Activated naive CD4-positive, alpha-beta T cell treated with anti-CD3 and anti-CD28 coated beads, Interleukin-2, amount 50 U/mL, for 72 hours (primary cell): ENCODE measurements at regions not wholly inside any gene's neighbourhood (a gene's known extent, or its start where the extent isn't known, plus 50 kb on each side); places are given as distances from the start of the nearest gene placed in this dataset.

Experiments used
- ATAC-seq, 2 donors: fragments of 150-1000 bp; cut with Tn5 transposase; 2 replicates each; pipeline ENCODE4 v1.10.0; 2021; ENCODE audit warnings: mild to moderate bottlenecking in 2 of 2, moderate library complexity in 2 of 2
- DNase-seq, 2 donors: peaks; one replicate each; pipeline ENCODE4 v3.0.0; 2021 to 2022; ENCODE audit warnings: low spot score in 2 of 2
- H3K27ac Mint-ChIP-seq, 2 donors: one replicate each; pipeline ENCODE4 v1.8.0; 2022; ENCODE audit warnings: mild to moderate bottlenecking in 2 of 2, mixed read lengths in 2 of 2
- H3K36me3 Mint-ChIP-seq, 2 donors: one replicate each; pipeline ENCODE4 v1.8.0; 2022; ENCODE audit warnings: mixed read lengths in 2 of 2
- H3K9me3 Mint-ChIP-seq, 2 donors: one replicate each; pipeline ENCODE4 v1.8.0; 2022; ENCODE audit warnings: mixed read lengths in 2 of 2

DNA sequence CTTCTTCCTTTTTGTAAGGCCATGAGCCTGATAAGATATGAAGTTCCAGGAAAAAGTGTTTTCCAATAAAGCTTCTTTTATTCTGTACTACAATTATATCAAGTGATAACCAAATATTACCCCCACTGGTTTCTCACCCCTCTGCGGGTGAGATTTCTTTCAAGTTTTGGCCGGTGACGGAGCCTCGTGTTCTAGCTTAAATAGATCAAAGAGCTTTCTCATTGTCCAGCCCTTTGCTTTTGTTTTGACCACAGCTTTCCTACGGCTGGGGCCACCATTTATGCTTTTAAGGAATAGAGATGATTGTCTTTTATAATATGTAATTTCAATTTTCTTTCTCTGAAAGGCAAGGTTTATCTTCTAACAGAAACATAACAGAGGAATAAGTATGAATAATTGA is 196.7 kb upstream of the MTPN start:
- Mint-ChIP-seq H3K9me3 (no peaks in the 10 kb centered on the region), H3K36me3 (no peaks in the 10 kb centered on the region), H3K27ac (no peak overlapping the region)
- ATAC-seq (no peak), DNase-seq (no peak)

DNA sequence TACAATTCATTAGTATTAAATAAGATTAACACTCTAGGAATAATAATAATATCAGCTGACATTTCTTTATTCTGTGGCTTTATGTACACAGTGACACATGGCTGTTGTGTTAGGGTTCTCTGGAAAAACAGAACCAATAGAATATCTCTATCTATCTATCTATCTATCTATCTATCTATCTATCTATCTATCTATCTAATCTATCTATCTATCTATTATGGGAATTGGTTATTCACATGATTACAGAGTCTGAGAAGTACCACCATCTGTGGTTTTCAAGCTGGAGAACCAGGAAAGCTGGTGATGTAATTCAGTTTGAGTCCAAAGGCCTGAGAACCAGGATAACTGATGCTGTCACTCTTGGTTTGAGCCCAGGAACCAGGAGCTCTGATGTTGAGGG is 194.1 kb upstream of the MTPN start:
- Mint-ChIP-seq H3K27ac (no peak overlapping the region), H3K9me3 (no peaks in the 10 kb centered on the region), H3K36me3 (no peaks in the 10 kb centered on the region)
- DNase-seq (no peak), ATAC-seq (no peak)

DNA sequence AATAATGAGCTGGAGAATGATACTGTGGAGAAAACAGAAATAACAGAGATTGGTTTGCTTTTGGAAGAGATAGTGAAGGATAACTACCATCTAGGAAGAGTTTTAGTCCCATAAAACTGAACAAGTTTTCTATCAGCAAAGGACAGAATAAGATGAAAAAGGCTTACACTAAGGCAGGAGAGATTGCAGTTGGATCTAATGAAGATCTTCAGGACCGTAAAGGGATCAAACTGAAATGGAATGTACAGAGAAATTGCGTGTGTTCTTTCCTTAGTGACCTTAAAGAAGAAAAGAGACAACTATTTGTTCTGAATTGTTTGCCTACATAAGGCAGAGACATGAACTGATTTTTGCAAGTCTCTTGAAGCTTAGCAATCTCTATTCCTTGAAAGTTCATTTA is 191.7 kb upstream of the MTPN start:
- ATAC-seq (no peak), DNase-seq (no peak)
- Mint-ChIP-seq H3K36me3 (no peaks in the 10 kb centered on the region), H3K27ac (no peak overlapping the region), H3K9me3 (no peaks in the 10 kb centered on the region)

DNA sequence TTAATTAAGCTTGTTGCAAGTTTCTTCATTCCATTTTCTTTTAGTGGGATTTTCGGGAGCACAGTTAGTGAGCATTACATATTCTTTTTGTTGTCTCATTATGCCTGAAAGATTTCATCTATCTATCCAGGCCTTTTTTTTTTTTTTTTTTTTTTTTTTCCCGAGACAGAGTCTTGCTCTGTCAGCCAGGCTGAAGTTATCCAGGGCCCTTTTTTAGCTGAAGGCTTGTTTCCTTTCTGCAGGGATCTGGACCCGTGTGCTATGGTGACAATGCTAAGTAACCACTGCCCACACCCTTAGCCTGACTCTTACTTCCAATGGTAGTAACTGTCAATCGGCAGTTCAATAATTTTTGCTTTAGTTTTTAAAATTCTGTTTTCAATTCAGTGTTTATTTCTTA is 190.8 kb upstream of the MTPN start:
- Mint-ChIP-seq H3K36me3 (no peaks in the 10 kb centered on the region), H3K9me3 (no peaks in the 10 kb centered on the region), H3K27ac (no peak overlapping the region)
- ATAC-seq (no peak), DNase-seq (no peak)

DNA sequence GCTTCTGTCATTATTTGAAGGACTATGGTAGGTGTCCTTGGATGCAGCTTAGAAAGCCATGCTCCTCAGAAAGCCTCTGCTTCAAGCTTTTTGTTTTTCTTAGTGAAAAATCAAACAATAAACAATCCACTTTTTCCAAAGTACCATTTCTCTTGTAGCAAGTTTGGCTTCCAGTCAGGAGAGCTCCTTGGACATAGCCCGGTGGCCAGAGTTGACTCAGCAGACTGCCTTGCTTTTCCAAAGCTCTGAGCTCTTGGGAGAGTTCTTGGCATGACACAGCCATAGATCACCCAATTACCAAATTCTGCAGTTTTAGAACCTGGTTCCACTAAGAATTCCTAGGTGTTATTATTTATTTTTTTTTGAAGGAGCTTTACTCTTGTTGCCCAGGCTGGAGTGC is 189.4 kb upstream of the MTPN start:
- no peak for DNase-seq
- Mint-ChIP-seq H3K9me3 (no peaks in the 10 kb centered on the region), H3K36me3 (no peaks in the 10 kb centered on the region), H3K27ac (no peak overlapping the region)
- no peak for ATAC-seq

DNA sequence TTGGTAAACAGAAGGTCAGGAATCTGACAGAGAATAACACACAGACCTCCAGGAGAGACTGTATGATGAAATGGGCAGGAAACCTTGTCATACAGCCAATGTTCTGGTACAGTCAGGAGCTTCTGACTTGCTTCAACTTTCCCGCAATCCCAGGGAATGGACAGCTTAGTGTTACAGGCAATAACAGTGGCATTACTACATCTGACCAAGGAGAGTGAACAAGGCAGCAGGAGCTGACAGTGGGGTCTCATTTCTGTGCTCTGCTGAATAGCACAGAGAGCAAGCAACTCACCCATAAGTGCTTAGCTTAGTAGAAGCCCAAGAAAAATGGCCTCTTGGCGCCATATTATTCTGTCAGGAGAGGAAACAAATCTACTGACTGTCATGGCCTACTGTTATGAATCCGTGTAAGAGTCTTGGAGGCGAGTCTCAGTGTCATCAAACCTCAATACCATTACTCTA is 186.2 kb upstream of the MTPN start:
- no peak for ATAC-seq
- DNase-seq, result no peak
- Mint-ChIP-seq H3K27ac (no peak overlapping the region), H3K9me3 (no peaks in the 10 kb centered on the region), H3K36me3 (no peaks in the 10 kb centered on the region)

DNA sequence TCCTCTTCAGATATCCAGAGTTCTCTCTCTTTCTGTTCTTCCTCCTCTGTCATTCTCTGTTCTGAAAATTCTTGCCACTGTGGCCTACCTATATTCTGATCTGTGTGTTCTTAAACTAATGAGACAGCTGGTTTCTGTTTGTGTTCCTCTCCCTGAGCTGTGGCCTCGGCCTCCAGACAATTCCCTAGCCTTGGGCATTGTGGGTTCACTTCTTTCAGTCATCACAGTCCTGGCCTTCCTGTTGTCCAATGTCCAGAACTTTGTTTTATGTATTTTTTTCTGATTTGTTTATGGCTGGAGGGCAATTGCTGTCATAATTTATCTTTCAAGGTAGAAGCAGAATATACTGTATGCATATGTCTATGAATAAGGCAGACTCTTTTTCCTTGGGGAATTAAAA is 173.2 kb upstream of the MTPN start:
- no peak for DNase-seq
- H3K9me3 Mint-ChIP-seq, result no peaks in the 10 kb centered on the region
- no peaks in the 10 kb centered on the region for H3K36me3 Mint-ChIP-seq
- no peak overlapping the region for H3K27ac Mint-ChIP-seq
- no peak for ATAC-seq

DNA sequence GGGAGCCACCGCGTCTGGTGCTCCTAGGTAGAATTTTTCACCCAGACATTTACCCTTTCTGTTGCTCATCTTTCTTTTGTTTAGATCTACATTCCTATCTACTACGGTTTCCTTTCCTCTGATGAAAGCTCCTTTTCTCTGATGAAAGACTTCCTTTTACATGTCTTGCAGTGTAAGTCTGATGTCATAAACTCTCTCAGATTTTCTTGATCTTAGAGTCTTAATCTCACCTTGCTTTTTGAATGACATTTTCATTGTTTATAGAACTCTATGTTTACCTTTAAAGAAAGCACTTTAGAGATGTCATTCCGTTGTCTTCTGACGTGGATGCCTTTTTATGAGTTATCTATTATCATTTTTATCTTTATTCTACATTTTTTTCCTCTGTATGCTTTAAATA is 171.8 kb upstream of the MTPN start:
- H3K36me3 Mint-ChIP-seq, result no peaks in the 10 kb centered on the region
- no peaks in the 10 kb centered on the region for H3K9me3 Mint-ChIP-seq
- H3K27ac Mint-ChIP-seq, result no peak overlapping the region
- ATAC-seq (no peak), DNase-seq (no peak)

DNA sequence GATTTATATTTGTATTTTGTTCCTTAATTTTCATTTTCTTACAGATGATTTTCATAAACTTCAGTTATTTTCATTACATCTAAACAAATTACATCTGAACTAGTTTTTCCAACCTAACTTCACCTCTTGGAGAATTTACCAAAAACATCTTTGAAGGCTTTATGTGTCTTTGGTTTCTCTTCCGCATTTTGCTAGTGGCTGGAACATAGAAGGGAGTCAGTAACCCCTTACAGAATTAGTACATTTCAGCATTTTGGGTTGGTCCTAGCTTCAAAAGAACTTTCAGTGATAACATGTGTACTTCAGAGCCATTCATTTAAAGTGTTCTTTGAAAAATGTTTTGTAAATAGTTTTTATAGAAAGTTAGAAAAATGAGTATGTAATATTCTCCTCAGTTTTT is 169.8 kb upstream of the MTPN start:
- DNase-seq, result no peak
- H3K36me3 Mint-ChIP-seq, result no peaks in the 10 kb centered on the region
- ATAC-seq, result no peak
- no peak overlapping the region for H3K27ac Mint-ChIP-seq
- H3K9me3 Mint-ChIP-seq, result no peaks in the 10 kb centered on the region

DNA sequence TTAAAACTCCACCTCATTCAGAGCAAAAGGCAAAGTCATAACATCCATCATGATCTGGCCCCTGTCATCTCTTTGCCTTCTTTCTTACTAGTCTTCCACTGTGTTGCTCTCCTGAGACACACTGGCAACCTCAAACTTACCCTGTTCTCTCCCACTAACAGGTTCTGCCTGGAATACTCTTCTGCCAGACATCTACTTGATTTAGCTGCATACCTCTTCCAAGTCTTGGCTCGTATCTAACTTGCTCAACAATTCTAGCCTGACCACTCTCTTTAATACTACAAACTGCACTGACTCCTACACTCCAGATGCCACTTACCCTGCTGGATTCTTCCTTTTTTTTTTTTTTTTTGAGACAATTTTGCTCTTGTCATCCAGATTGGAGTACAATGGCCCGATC is 167.0 kb upstream of the MTPN start:
- Mint-ChIP-seq H3K9me3 (no peaks in the 10 kb centered on the region), H3K27ac (no peak overlapping the region), H3K36me3 (no peaks in the 10 kb centered on the region)
- ATAC-seq, result no peak
- DNase-seq, result no peak

DNA sequence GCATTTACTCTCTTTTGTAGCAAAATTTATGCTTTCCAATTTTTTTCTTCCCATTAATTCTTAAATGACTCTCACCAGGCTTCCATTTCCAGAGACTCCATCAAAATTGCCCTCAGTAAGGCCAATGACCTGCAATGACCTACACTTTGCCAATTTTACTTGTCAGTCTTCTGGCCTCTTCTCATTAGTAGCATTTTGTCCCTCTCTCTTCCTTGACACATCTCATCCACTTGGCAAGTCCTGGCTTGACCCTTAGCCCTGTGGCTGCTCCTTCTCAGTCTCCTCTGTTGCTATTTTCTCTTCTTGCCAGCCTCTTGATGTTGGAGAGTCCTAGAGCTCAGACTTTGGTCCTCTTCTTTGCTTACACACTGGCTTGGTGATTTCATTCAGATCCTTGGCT is 166.1 kb upstream of the MTPN start:
- DNase-seq (no peak), ATAC-seq (no peak)
- Mint-ChIP-seq H3K27ac (no peak overlapping the region), H3K36me3 (no peaks in the 10 kb centered on the region), H3K9me3 (no peaks in the 10 kb centered on the region)

DNA sequence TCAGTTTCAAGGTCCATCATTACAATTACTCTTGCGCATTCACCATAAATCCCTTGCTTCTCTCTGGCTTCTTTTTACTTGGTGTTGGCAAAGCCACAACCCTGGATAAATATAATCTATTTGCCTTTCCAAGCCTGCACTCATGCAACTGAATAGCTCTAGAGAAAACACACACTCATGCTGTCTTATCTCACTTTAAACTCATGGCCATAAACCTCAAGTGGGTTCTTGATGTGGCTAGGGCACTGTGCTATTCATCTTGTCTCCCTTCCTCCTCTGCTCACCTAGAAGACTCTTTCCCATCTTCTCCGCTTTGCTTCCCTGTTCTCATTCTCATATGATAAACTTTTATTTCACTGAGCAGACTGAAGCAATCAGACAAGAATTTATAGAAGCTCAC is 165.4 kb upstream of the MTPN start:
- no peak for ATAC-seq
- H3K9me3 Mint-ChIP-seq, result no peaks in the 10 kb centered on the region
- H3K36me3 Mint-ChIP-seq, result no peaks in the 10 kb centered on the region
- no peak for DNase-seq
- no peak overlapping the region for H3K27ac Mint-ChIP-seq

DNA sequence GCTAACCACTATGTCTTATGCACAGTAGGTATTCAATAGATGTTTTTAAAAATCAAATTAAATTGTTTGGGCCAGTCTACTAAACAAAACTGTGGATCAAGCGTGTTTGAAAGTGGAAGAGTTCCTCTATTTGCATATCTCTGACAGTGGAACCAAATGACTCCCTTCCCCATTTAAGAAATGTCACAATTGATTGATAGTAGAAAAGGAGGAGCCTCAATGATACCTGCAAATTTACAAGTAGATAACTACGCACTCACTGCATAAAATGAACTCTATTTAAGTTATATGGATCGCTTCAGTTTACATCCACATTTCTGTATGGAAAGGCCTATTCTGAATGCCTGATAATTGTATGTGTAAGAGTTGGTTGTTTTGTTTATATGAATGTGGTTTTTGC is 163.3 kb upstream of the MTPN start:
- Mint-ChIP-seq H3K27ac (no peak overlapping the region), H3K36me3 (no peaks in the 10 kb centered on the region), H3K9me3 (no peaks in the 10 kb centered on the region)
- ATAC-seq, result no peak
- no peak for DNase-seq

DNA sequence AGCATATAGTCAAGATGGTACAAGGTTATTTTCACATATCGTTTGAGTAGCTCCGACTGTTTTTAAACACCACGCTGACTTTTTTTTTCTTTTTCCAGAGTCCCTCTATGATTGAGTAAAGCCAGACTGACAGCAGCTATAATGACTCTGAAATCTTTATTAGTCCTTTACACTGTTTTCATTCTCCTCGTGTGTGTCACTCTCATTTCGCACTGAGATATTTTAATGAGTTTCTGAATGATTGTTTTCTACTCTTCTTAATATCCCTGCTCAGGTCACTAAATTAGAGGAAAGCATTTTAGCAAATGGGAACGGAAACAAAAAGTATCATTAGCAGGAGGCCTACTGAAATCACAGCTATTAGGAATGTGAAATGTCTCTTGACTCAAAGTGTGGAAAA is 162.3 kb upstream of the MTPN start:
- no peak overlapping the region for H3K27ac Mint-ChIP-seq
- H3K9me3 Mint-ChIP-seq, result no peaks in the 10 kb centered on the region
- no peaks in the 10 kb centered on the region for H3K36me3 Mint-ChIP-seq
- ATAC-seq (peak in 1 of 2 donors; percentile 30), DNase-seq (no peak)

DNA sequence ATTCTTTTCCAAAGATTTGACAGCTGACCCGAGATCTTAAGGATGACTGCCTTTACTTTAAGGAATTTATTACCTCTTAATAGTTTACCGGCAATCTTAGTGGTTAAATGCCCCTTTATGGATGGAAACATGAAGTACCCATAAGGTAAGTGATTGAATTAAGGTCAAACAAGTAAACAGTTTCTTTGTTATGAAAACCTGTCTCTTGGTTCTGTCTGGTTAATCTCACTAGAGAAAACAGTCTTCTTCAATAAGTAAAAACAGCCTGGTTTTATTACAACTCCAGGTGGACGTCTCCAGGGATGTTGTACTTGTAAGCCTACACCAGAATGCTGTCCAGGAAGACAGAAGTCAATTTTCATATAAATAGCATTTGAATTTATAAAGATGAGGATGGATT is 161.8 kb upstream of the MTPN start:
- DNase-seq, result no peak

DNA sequence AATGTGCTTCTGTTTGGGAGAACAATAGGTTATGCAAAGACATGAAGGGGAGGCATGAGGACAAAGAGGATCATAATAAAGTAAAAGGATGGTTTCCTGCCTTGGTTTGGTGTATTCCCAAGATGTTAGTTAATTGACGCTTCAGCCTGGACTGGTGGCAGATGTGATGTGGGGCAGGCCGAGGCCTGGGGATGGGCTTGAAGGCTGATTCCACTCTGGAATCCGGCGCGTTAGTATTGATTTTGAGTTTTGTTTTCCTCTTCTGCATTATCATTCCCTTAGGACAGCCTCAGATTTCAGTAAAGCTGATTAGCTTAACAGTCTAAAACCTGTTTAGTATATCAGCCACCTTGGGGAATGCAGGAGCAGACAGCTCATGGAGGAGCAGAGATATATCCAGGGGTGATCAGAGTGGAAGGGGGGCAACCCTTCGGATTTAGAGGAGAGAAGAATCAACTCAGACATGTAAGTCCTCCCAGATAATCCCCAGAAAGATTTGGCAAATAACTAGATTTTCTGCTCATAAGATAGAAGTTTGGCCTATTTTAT is 159.8 kb upstream of the MTPN start:
- no peaks in the 10 kb centered on the region for H3K36me3 Mint-ChIP-seq
- H3K9me3 Mint-ChIP-seq, result no peaks in the 10 kb centered on the region
- no peak for ATAC-seq
- no peak overlapping the region for H3K27ac Mint-ChIP-seq
- no peak for DNase-seq

More for the DNA sequence above, 161.8 kb upstream of the MTPN start:
- Mint-ChIP-seq H3K36me3 (no peaks in the 10 kb centered on the region), H3K9me3 (no peaks in the 10 kb centered on the region), H3K27ac (no peak overlapping the region)
- no peak for ATAC-seq

DNA sequence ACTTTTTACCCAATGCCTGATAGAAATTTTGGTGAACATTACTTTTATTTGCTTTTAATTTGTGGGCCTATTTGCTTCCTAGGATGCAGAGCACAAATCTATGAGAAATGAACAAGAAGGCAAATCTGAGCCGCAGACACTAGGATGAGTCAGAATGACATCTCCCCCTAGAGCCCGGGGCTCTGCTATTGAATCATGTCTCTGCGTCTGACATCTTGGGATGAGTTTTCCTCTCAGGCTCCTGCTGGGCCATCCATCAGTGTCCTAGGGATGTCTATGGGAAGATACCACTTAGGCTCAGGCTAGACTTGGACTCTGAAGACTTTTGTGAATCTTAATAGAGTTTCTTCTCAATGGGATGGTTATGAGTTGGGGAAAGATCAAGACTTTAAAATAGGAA is 157.3 kb upstream of the MTPN start:
- H3K36me3 Mint-ChIP-seq, result no peaks in the 10 kb centered on the region
- H3K9me3 Mint-ChIP-seq, result no peaks in the 10 kb centered on the region
- DNase-seq, result no peak
- no peak overlapping the region for H3K27ac Mint-ChIP-seq
- no peak for ATAC-seq

DNA sequence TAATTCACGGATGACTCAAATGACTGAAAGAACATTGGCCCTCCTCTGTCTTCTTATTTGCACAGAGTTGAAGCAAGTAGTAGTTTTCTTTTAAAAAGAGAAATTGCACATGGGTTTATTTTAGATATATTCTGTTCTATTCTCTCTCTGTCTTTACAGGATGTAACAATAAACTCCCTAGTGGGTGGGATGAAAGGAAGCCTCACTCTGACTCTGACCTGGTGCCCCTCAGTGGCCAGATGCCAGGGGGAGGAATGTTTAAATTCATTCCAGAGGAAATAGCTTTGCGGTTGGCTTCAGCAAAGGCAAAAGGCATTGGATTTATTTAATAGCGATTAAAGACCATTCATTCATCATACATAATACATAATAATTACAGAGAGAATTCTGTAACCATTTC is 156.4 kb upstream of the MTPN start:
- ATAC-seq, result no peak

DNA sequence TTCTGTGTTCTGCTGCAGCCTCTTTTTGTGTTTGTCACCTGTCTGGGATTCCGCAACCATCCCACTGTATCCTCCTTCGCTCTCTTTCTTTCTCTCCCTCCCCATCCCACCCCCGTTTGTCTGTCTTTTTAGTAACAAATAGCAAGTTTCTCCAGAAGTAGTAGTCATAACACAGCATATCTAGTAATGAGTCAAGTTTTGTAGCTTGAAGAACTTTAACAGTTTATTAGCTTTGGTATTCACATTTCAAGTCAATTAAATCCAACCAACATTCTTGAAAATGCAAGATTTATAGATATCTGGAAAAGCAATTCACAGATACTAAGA is 154.1 kb upstream of the MTPN start:
- Mint-ChIP-seq H3K9me3 (peaks cover 0 to 5% of the 10 kb centered on the region in 2 donors), H3K27ac (no peak overlapping the region), H3K36me3 (no peaks in the 10 kb centered on the region)
- ATAC-seq, result peak in 1 of 2 donors; percentile 50
- DNase-seq, result no peak

More for the DNA sequence above, 156.4 kb upstream of the MTPN start:
- DNase-seq, result no peak
- H3K36me3 Mint-ChIP-seq, result no peaks in the 10 kb centered on the region
- no peaks in the 10 kb centered on the region for H3K9me3 Mint-ChIP-seq
- no peak overlapping the region for H3K27ac Mint-ChIP-seq
